HEK293 (cell line): ENCODE measurements at regions not wholly inside any gene's neighbourhood (a gene's known extent, or its start where the extent isn't known, plus 50 kb on each side); places are given as distances from the start of the nearest gene placed in this dataset.

Experiments
- CTCF ChIA-PET: fragments of 350-600 bp; formaldehyde crosslinking; extraction: SDS; loops from one replicate; lab custom pipeline; 2021; ENCODE audit warnings: antibody characterized with exemption; lab: Yijun Ruan, JAX
- POLR2A ChIA-PET: fragments of 300-600 bp; formaldehyde crosslinking; extraction: SDS; loops from one replicate; lab custom pipeline; 2020; ENCODE audit warnings: antibody characterized with exemption, inconsistent platforms; lab: Yijun Ruan, JAX
- H3K27ac ChIP-seq: fragments of 200-500 bp; sonication (Bioruptor generic); 2 replicates; pipeline ENCODE4 v1.5.1; 2014; ENCODE audit warnings: low read depth, low read length, control low read depth, inconsistent platforms; ENCODE audit errors: extremely low read depth
- H3K36me3 ChIP-seq, 2 experiments: fragments of 200-500 bp in 1 of 2; sonication (Bioruptor generic) in 1 of 2; 1 replicate in 1 of 2; 2 replicates in 1 of 2; pipeline ENCODE4 v1.5.1; 2014 to 2017; ENCODE audit warnings: inconsistent platforms in 2 of 2, low read length in 2 of 2; ENCODE audit not compliant: control insufficient read depth in 2 of 2, insufficient read depth in 1 of 2
- H3K4me1 ChIP-seq: fragments of 200-500 bp; sonication (Bioruptor generic); 2 replicates; pipeline ENCODE4 v1.5.1; 2014; ENCODE audit warnings: mild to moderate bottlenecking, low read length, inconsistent platforms; ENCODE audit not compliant: control insufficient read depth, insufficient read depth
- H3K4me3 ChIP-seq: 2 replicates; pipeline ENCODE4 v1.5.1; 2011; ENCODE audit warnings: low read depth, mild to moderate bottlenecking, control low read depth, low read length, moderate library complexity
- H3K9me3 ChIP-seq: fragments of 200-500 bp; sonication (Bioruptor generic); 2 replicates; pipeline ENCODE4 v1.5.1; 2014; ENCODE audit warnings: low read depth, low read length, inconsistent platforms; ENCODE audit not compliant: control insufficient read depth, insufficient read depth
- AEBP2 ChIP-seq: fragments of 450-650 bp; formaldehyde crosslinking; IDR thresholded peaks from 2 replicates; pipeline ENCODE4 v1.5.1; 2016; ENCODE audit warnings: missing biosample characterization, missing genetic modification characterization, borderline replicate concordance
- BCL11A ChIP-seq: fragments of 450-650 bp; formaldehyde crosslinking; IDR thresholded peaks from 2 replicates; pipeline ENCODE4 v1.5.1; 2016; ENCODE audit warnings: low read depth, missing biosample characterization, missing genetic modification characterization
- GLI4 ChIP-seq: fragments of 450-650 bp; formaldehyde crosslinking; IDR thresholded peaks from 2 replicates; pipeline ENCODE4 v1.5.1; 2016; ENCODE audit warnings: missing biosample characterization, missing genetic modification characterization
- KLF16 ChIP-seq: fragments of 450-650 bp; formaldehyde crosslinking; IDR thresholded peaks from 2 replicates; pipeline ENCODE4 v1.5.1; 2017; ENCODE audit warnings: missing biosample characterization, missing genetic modification characterization
- KLF8 ChIP-seq: fragments of 450-650 bp; formaldehyde crosslinking; IDR thresholded peaks from 2 replicates; pipeline ENCODE4 v1.5.1; 2016; ENCODE audit warnings: missing biosample characterization, missing genetic modification characterization
- YY1 ChIP-seq: fragments of 450-650 bp; formaldehyde crosslinking; IDR thresholded peaks from 2 replicates; pipeline ENCODE4 v1.5.1; 2018; ENCODE audit warnings: missing biosample characterization, missing genetic modification characterization
- ZEB2 ChIP-seq: fragments of 450-650 bp; formaldehyde crosslinking; IDR thresholded peaks from 2 replicates; pipeline ENCODE4 v1.5.1; 2016; ENCODE audit warnings: missing biosample characterization, missing genetic modification characterization
- ZNF114 ChIP-seq: fragments of 450-650 bp; formaldehyde crosslinking; IDR thresholded peaks from 2 replicates; pipeline ENCODE4 v1.5.0; 2017; ENCODE audit warnings: missing biosample characterization, missing genetic modification characterization
- ZNF138 ChIP-seq: fragments of 450-650 bp; formaldehyde crosslinking; IDR thresholded peaks from 2 replicates; pipeline ENCODE4 v1.5.1; 2016; ENCODE audit warnings: missing biosample characterization, missing genetic modification characterization, borderline replicate concordance
- ZNF155 ChIP-seq: fragments of 450-650 bp; formaldehyde crosslinking; IDR thresholded peaks from 2 replicates; pipeline ENCODE4 v1.5.1; 2016; ENCODE audit warnings: missing biosample characterization, missing genetic modification characterization
- ZNF2 ChIP-seq: fragments of 450-650 bp; formaldehyde crosslinking; IDR thresholded peaks from 2 replicates; pipeline ENCODE4 v1.5.1; 2016; ENCODE audit warnings: missing biosample characterization, missing genetic modification characterization
- ZNF202 ChIP-seq: fragments of 450-650 bp; formaldehyde crosslinking; IDR thresholded peaks from 2 replicates; pipeline ENCODE4 v1.5.1; 2016; ENCODE audit warnings: missing biosample characterization, missing genetic modification characterization, borderline replicate concordance
- ZNF24 ChIP-seq: fragments of 450-650 bp; formaldehyde crosslinking; IDR thresholded peaks from 2 replicates; pipeline ENCODE4 v1.5.1; 2016; ENCODE audit warnings: missing biosample characterization, missing genetic modification characterization
- ZNF398 ChIP-seq: fragments of 450-650 bp; formaldehyde crosslinking; IDR thresholded peaks from 2 replicates; pipeline ENCODE4 v1.5.1; 2017; ENCODE audit warnings: missing biosample characterization, missing genetic modification characterization
- ZNF426 ChIP-seq: fragments of 450-650 bp; formaldehyde crosslinking; IDR thresholded peaks from 2 replicates; pipeline ENCODE4 v1.5.1; 2017; ENCODE audit warnings: missing biosample characterization, missing genetic modification characterization, mild to moderate bottlenecking, inconsistent platforms, moderate library complexity
- ZNF433 ChIP-seq: fragments of 450-650 bp; formaldehyde crosslinking; IDR thresholded peaks from 2 replicates; pipeline ENCODE4 v1.5.1; 2016; ENCODE audit warnings: missing biosample characterization, missing genetic modification characterization, low read depth
- ZNF449 ChIP-seq: fragments of 450-650 bp; formaldehyde crosslinking; IDR thresholded peaks from 2 replicates; pipeline ENCODE4 v1.5.1; 2017; ENCODE audit warnings: missing biosample characterization, mild to moderate bottlenecking, missing genetic modification characterization, moderate library complexity
- ZNF48 ChIP-seq: fragments of 450-650 bp; formaldehyde crosslinking; IDR thresholded peaks from 2 replicates; pipeline ENCODE4 v1.5.1; 2016; ENCODE audit warnings: missing biosample characterization, missing genetic modification characterization
- ZNF514 ChIP-seq: fragments of 450-650 bp; formaldehyde crosslinking; IDR thresholded peaks from 2 replicates; pipeline ENCODE4 v1.5.1; 2016; ENCODE audit warnings: missing biosample characterization, missing genetic modification characterization
- ZNF530 ChIP-seq: fragments of 450-650 bp; formaldehyde crosslinking; IDR thresholded peaks from 2 replicates; pipeline ENCODE4 v1.5.1; 2016; ENCODE audit warnings: low read depth, missing biosample characterization, missing genetic modification characterization
- ZNF555 ChIP-seq: fragments of 450-650 bp; formaldehyde crosslinking; conservative IDR thresholded peaks from 2 replicates; pipeline ENCODE4 v1.5.1; 2017; ENCODE audit warnings: missing biosample characterization, mild to moderate bottlenecking, missing genetic modification characterization, inconsistent platforms
- ZNF596 ChIP-seq: fragments of 450-650 bp; IDR thresholded peaks from 2 replicates; pipeline ENCODE4 v1.5.0; 2018; ENCODE audit warnings: missing biosample characterization, mild to moderate bottlenecking, missing genetic modification characterization, moderate library complexity
- ZNF747 ChIP-seq: fragments of 450-650 bp; formaldehyde crosslinking; IDR thresholded peaks from 2 replicates; pipeline ENCODE4 v1.5.1; 2016; ENCODE audit warnings: missing biosample characterization, missing genetic modification characterization
- ZNF768 ChIP-seq: fragments of 450-650 bp; formaldehyde crosslinking; IDR thresholded peaks from 2 replicates; pipeline ENCODE4 v1.5.1; 2018; ENCODE audit warnings: missing biosample characterization, mild to moderate bottlenecking, missing genetic modification characterization
- TF ChIP-seq, protein P1 (sequence below): fragments of 450-650 bp; formaldehyde crosslinking; IDR thresholded peaks from 2 replicates; pipeline ENCODE4 v1.5.1; 2016; ENCODE audit warnings: missing biosample characterization, missing genetic modification characterization
- TF ChIP-seq, protein P2 (sequence below): fragments of 450-650 bp; formaldehyde crosslinking; IDR thresholded peaks from 2 replicates; pipeline ENCODE4 v1.5.1; 2016; ENCODE audit warnings: missing biosample characterization, missing genetic modification characterization

DNA sequence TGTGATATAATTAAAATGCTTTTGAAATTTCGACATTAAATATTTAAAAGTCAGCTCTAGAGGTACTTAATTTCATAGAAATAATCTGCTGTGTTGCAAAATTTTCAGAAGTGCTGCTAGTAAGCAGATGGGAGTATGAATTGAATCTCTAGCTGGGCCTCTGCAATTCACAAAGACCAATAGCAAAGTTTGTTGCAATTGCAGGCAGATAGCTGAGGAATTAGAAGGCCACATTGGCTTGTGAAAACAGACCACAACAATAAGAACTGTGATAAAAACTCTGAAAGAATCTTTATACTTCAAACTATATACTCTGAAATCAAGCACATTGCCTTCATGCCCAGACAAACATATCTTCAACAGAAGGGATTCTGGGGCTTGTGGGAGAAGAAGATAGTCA is 636.3 kb upstream of the SOX9 start (continued):
- TF ChIP-seq ZEB2 (no peak), ZNF24 (no peak), KLF16 (tag by site-specific recombination) (no peak), ZNF555 (tag by site-specific recombination) (no peak), ZNF398 (no peak), KLF8 (no peak), ZNF747 (no peak), ZNF138 (tag by site-specific recombination) (no peak)
- TF ChIP-seq, all 188 proteins: peak for 0

DNA sequence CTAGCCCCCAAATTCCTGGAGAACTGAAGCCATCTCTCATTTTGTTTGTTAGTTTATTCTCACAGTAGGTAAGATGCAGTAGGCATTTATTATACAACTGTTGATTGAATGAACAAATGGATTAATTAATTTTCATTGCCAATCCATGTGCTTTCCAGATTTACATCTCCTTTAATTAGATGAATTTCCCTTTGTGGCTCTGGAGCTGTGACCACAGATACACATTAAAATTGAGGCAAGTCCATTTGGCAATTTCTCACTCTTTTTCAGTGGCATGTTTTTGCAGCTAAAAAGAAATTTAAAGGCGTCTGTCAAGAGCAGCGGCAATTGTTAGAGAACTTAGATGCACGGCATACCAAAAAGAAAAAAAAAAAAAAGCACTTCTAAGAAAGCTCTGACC is 635.4 kb upstream of the SOX9 start:
- Histone ChIP-seq H3K4me3 (no peak overlapping the region), H3K27ac (no peak overlapping the region), H3K9me3 (no peaks in the 10 kb centered on the region), H3K36me3 (no peaks in the 10 kb centered on the region), H3K4me1 (no peaks in the 10 kb centered on the region)
- CTCF ChIA-PET: interaction anchor here (2.6 kb wide), 1 partner anchor 13 kb away, joined by 13 read pairs; no protein-coding TSS in a partner anchor
- TF ChIP-seq ZNF768 (tag by site-specific recombination) (no peak), ZNF449 (tag by site-specific recombination) (no peak), ZNF155 (tag by site-specific recombination) (no peak), ZNF114 (no peak), BCL11A (tag by site-specific recombination) (no peak), ZNF426 (tag by site-specific recombination) (no peak), ZNF202 (tag by site-specific recombination) (no peak), GLI4 (no peak), ZNF433 (tag by site-specific recombination) (no peak), ZNF596 (tag by site-specific recombination) (no peak), ZNF48 (tag by site-specific recombination) (no peak), YY1 (tag by site-specific recombination) (no peak), ZNF530 (tag by site-specific recombination) (no peak), ZNF514 (tag by site-specific recombination) (no peak), AEBP2 (tag by site-specific recombination) (no peak), ZNF2 (tag by site-specific recombination) (no peak)
- TF ChIP-seq, protein P1, sequence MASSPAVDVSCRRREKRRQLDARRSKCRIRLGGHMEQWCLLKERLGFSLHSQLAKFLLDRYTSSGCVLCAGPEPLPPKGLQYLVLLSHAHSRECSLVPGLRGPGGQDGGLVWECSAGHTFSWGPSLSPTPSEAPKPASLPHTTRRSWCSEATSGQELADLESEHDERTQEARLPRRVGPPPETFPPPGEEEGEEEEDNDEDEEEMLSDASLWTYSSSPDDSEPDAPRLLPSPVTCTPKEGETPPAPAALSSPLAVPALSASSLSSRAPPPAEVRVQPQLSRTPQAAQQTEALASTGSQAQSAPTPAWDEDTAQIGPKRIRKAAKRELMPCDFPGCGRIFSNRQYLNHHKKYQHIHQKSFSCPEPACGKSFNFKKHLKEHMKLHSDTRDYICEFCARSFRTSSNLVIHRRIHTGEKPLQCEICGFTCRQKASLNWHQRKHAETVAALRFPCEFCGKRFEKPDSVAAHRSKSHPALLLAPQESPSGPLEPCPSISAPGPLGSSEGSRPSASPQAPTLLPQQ (tag by site-specific recombination): no peak
- TF ChIP-seq, protein P2, sequence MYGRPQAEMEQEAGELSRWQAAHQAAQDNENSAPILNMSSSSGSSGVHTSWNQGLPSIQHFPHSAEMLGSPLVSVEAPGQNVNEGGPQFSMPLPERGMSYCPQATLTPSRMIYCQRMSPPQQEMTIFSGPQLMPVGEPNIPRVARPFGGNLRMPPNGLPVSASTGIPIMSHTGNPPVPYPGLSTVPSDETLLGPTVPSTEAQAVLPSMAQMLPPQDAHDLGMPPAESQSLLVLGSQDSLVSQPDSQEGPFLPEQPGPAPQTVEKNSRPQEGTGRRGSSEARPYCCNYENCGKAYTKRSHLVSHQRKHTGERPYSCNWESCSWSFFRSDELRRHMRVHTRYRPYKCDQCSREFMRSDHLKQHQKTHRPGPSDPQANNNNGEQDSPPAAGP: no peak
- POLR2A ChIA-PET: no interaction called here
